GM18868 (cell line): ENCODE measurements at regions not wholly inside any gene's neighbourhood (a gene's known extent, or its start where the extent isn't known, plus 50 kb on each side); places are given as distances from the start of the nearest gene placed in this dataset.
A peak's percentile ranks its signal among the peaks of the same experiment; 100 is the strongest.
"Not testable (repeated sequence)": the region's sequence is repeated elsewhere in the genome, so short reads cannot be mapped to it uniquely, and the experiment has no call there.

Experiments used
- ATAC-seq: cut with Tn5 transposase; IDR thresholded peaks from one replicate; pipeline ENCODE4 v1.9.1; 2021; ENCODE audit warnings: mild to moderate bottlenecking, moderate library complexity; ENCODE audit not compliant: unreplicated experiment

- peak; percentile 94 for ATAC-seq
These were observed 184.6 kb upstream of the TP53TG3C start for GRCh38 chr16:33009468-33009867.

GRCh38 chr16:33027121-33027520 is 166.9 kb upstream of the TP53TG3C start:
- not testable (repeated sequence) for ATAC-seq

GRCh38 chr16:33027941-33028340 is 166.1 kb upstream of the TP53TG3C start:
- not testable (repeated sequence) for ATAC-seq

- not testable (repeated sequence) for ATAC-seq
These were observed 165.2 kb upstream of the TP53TG3C start for GRCh38 chr16:33028707-33029390.

- not testable (repeated sequence) for ATAC-seq
These were observed 145.2 kb upstream of the TP53TG3C start for GRCh38 chr16:33048849-33049248.

GRCh38 chr16:33059206-33059605 is 134.8 kb upstream of the TP53TG3C start:
- ATAC-seq, result no peak

- ATAC-seq, result not testable (repeated sequence)
These were observed 134.2 kb upstream of the TP53TG3C start for GRCh38 chr16:33059654-33060421.

- ATAC-seq, result not testable (repeated sequence)
These were observed 131.3 kb upstream of the TP53TG3C start for GRCh38 chr16:33062763-33063162.

GRCh38 chr16:33063365-33064170 is 130.5 kb upstream of the TP53TG3C start:
- not testable (repeated sequence) for ATAC-seq

- not testable (repeated sequence) for ATAC-seq
These were observed 129.5 kb upstream of the TP53TG3C start for GRCh38 chr16:33064454-33065073.
